ENCODE measurements at regions not wholly inside any gene's neighbourhood (a gene's known extent, or its start where the extent isn't known, plus 50 kb on each side); places are given as distances from the start of the nearest gene placed in this dataset.

- no peak for DNase-seq
- Mint-ChIP-seq H3K4me1 (ENCODE audit: low read depth) (no peaks in the 10 kb centered on the region), H3K4me3 (no peak overlapping the region), H3K9me3 (no peaks in the 10 kb centered on the region), H3K36me3 (ENCODE audit: low read depth) (no peaks in the 10 kb centered on the region), H3K27ac (no peak overlapping the region), H3K27me3 (no peaks in the 10 kb centered on the region)
Measured at GRCh38 chr3:168342946-168343850, 247.5 kb upstream of the GOLIM4 start.

GRCh38 chr3:168341956-168342936, 246.5 kb upstream of the GOLIM4 start:
- no peak overlapping the region for H3K27ac Mint-ChIP-seq
- no peak for DNase-seq

GRCh38 chr3:168341192-168341815, 245.6 kb upstream of the GOLIM4 start:
- H3K4me1 Mint-ChIP-seq (ENCODE audit: low read depth), result no peaks in the 10 kb centered on the region
- no peaks in the 10 kb centered on the region for H3K36me3 Mint-ChIP-seq (ENCODE audit: low read depth)
- H3K27me3 Mint-ChIP-seq, result no peaks in the 10 kb centered on the region
- H3K4me3 Mint-ChIP-seq, result no peak overlapping the region
- DNase-seq, result no peak
- H3K27ac Mint-ChIP-seq, result no peak overlapping the region
- no peaks in the 10 kb centered on the region for H3K9me3 Mint-ChIP-seq

More at GRCh38 chr3:168341956-168342936, 246.5 kb upstream of the GOLIM4 start:
- no peaks in the 10 kb centered on the region for H3K9me3 Mint-ChIP-seq
- H3K4me3 Mint-ChIP-seq, result no peak overlapping the region
- H3K36me3 Mint-ChIP-seq (ENCODE audit: low read depth), result no peaks in the 10 kb centered on the region
- H3K4me1 Mint-ChIP-seq (ENCODE audit: low read depth), result no peaks in the 10 kb centered on the region
- no peaks in the 10 kb centered on the region for H3K27me3 Mint-ChIP-seq

GRCh38 chr3:168338161-168338560, 242.4 kb upstream of the GOLIM4 start:
- no peak overlapping the region for H3K4me3 Mint-ChIP-seq
- no peaks in the 10 kb centered on the region for H3K27me3 Mint-ChIP-seq
- H3K4me1 Mint-ChIP-seq (ENCODE audit: low read depth), result no peaks in the 10 kb centered on the region
- H3K27ac Mint-ChIP-seq, result no peak overlapping the region
- no peaks in the 10 kb centered on the region for H3K9me3 Mint-ChIP-seq
- DNase-seq, result no peak
- H3K36me3 Mint-ChIP-seq (ENCODE audit: low read depth), result no peaks in the 10 kb centered on the region

- Mint-ChIP-seq H3K4me1 (ENCODE audit: low read depth) (no peaks in the 10 kb centered on the region), H3K9me3 (no peaks in the 10 kb centered on the region), H3K27me3 (no peaks in the 10 kb centered on the region), H3K27ac (no peak overlapping the region), H3K36me3 (ENCODE audit: low read depth) (no peaks in the 10 kb centered on the region), H3K4me3 (no peak overlapping the region)
- no peak for DNase-seq
Measured at GRCh38 chr3:168336276-168336675, 240.6 kb upstream of the GOLIM4 start.

GRCh38 chr3:168333410-168333935, 237.7 kb upstream of the GOLIM4 start:
- peaks cover 3% of the 10 kb centered on the region for H3K9me3 Mint-ChIP-seq
- H3K36me3 Mint-ChIP-seq (ENCODE audit: low read depth), result no peaks in the 10 kb centered on the region
- DNase-seq, result no peak
- H3K4me1 Mint-ChIP-seq (ENCODE audit: low read depth), result no peaks in the 10 kb centered on the region
- no peak overlapping the region for H3K4me3 Mint-ChIP-seq
- no peaks in the 10 kb centered on the region for H3K27me3 Mint-ChIP-seq
- no peak overlapping the region for H3K27ac Mint-ChIP-seq

- Mint-ChIP-seq H3K27ac (no peak overlapping the region), H3K4me1 (ENCODE audit: low read depth) (no peaks in the 10 kb centered on the region), H3K36me3 (ENCODE audit: low read depth) (no peaks in the 10 kb centered on the region), H3K9me3 (peaks cover 3% of the 10 kb centered on the region), H3K4me3 (no peak overlapping the region), H3K27me3 (no peaks in the 10 kb centered on the region)
- DNase-seq, result no peak
Measured at GRCh38 chr3:168331756-168332155, 236.0 kb upstream of the GOLIM4 start.

- H3K27ac Mint-ChIP-seq, result no peak overlapping the region
- no peak overlapping the region for H3K4me3 Mint-ChIP-seq
- no peak for DNase-seq
- H3K4me1 Mint-ChIP-seq (ENCODE audit: low read depth), result no peaks in the 10 kb centered on the region
- no peaks in the 10 kb centered on the region for H3K27me3 Mint-ChIP-seq
- peaks cover 3% of the 10 kb centered on the region for H3K9me3 Mint-ChIP-seq
- H3K36me3 Mint-ChIP-seq (ENCODE audit: low read depth), result no peaks in the 10 kb centered on the region
Measured at GRCh38 chr3:168330983-168331382, 235.3 kb upstream of the GOLIM4 start.

GRCh38 chr3:168327856-168328255, 232.1 kb upstream of the GOLIM4 start:
- no peak overlapping the region for H3K27ac Mint-ChIP-seq
- no peak overlapping the region for H3K4me3 Mint-ChIP-seq
- H3K27me3 Mint-ChIP-seq, result no peaks in the 10 kb centered on the region
- H3K36me3 Mint-ChIP-seq (ENCODE audit: low read depth), result no peaks in the 10 kb centered on the region
- H3K4me1 Mint-ChIP-seq (ENCODE audit: low read depth), result no peaks in the 10 kb centered on the region
- DNase-seq, result no peak
- peaks cover 3% of the 10 kb centered on the region for H3K9me3 Mint-ChIP-seq

GRCh38 chr3:168325684-168326083, 230.0 kb upstream of the GOLIM4 start:
- Mint-ChIP-seq H3K27me3 (no peaks in the 10 kb centered on the region), H3K9me3 (peaks cover 3% of the 10 kb centered on the region), H3K36me3 (ENCODE audit: low read depth) (no peaks in the 10 kb centered on the region), H3K27ac (no peak overlapping the region), H3K4me1 (ENCODE audit: low read depth) (no peaks in the 10 kb centered on the region), H3K4me3 (no peak overlapping the region)
- no peak for DNase-seq

GRCh38 chr3:168322941-168323340, 227.2 kb upstream of the GOLIM4 start:
- H3K9me3 Mint-ChIP-seq, result peaks cover 2% of the 10 kb centered on the region
- no peaks in the 10 kb centered on the region for H3K36me3 Mint-ChIP-seq (ENCODE audit: low read depth)
- no peaks in the 10 kb centered on the region for H3K27me3 Mint-ChIP-seq
- no peak overlapping the region for H3K4me3 Mint-ChIP-seq
- DNase-seq, result no peak
- no peak overlapping the region for H3K27ac Mint-ChIP-seq
- H3K4me1 Mint-ChIP-seq (ENCODE audit: low read depth), result no peaks in the 10 kb centered on the region

- no peaks in the 10 kb centered on the region for H3K36me3 Mint-ChIP-seq (ENCODE audit: low read depth)
- no peak for DNase-seq
- peaks cover 2% of the 10 kb centered on the region for H3K9me3 Mint-ChIP-seq
- H3K27ac Mint-ChIP-seq, result no peak overlapping the region
- no peaks in the 10 kb centered on the region for H3K27me3 Mint-ChIP-seq
- H3K4me1 Mint-ChIP-seq (ENCODE audit: low read depth), result no peaks in the 10 kb centered on the region
- no peak overlapping the region for H3K4me3 Mint-ChIP-seq
Measured at GRCh38 chr3:168314166-168314565, 218.4 kb upstream of the GOLIM4 start.

GRCh38 chr3:168312984-168313383, 217.3 kb upstream of the GOLIM4 start:
- Mint-ChIP-seq H3K4me1 (ENCODE audit: low read depth) (no peaks in the 10 kb centered on the region), H3K36me3 (ENCODE audit: low read depth) (no peaks in the 10 kb centered on the region), H3K4me3 (no peak overlapping the region), H3K9me3 (no peaks in the 10 kb centered on the region), H3K27ac (no peak overlapping the region), H3K27me3 (no peaks in the 10 kb centered on the region)
- no peak for DNase-seq

GRCh38 chr3:168307893-168308292, 212.2 kb upstream of the GOLIM4 start:
- no peak overlapping the region for H3K4me3 Mint-ChIP-seq
- peaks cover 2% of the 10 kb centered on the region for H3K9me3 Mint-ChIP-seq
- no peaks in the 10 kb centered on the region for H3K27me3 Mint-ChIP-seq
- no peak for DNase-seq
- no peaks in the 10 kb centered on the region for H3K4me1 Mint-ChIP-seq (ENCODE audit: low read depth)
- H3K27ac Mint-ChIP-seq, result no peak overlapping the region
- no peaks in the 10 kb centered on the region for H3K36me3 Mint-ChIP-seq (ENCODE audit: low read depth)
